K562 (cell line): ENCODE measurements at regions not wholly inside any gene's neighbourhood (a gene's known extent, or its start where the extent isn't known, plus 50 kb on each side); places are given as distances from the start of the nearest gene placed in this dataset.

Experiments used
- AFF4 ChIP-seq: sonication (generic); formaldehyde crosslinking; IDR thresholded peaks from 2 replicates; pipeline ENCODE4 v1.8.0; 2023; ENCODE audit warnings: mild to moderate bottlenecking, missing genetic modification reagents
- BACH1 ChIP-seq: fragments of 200-800 bp; sonication (Bioruptor generic); IDR thresholded peaks from 2 replicates; pipeline ENCODE4 v1.6.1; 2016; ENCODE audit warnings: missing genetic modification characterization, missing compliant biosample characterization
- BCOR ChIP-seq: fragments of 450-650 bp; IDR thresholded peaks from 2 replicates; pipeline ENCODE4 v1.6.1; 2016
- BDP1 ChIP-seq: IDR thresholded peaks from 3 replicates; pipeline ENCODE4 v1.6.1; 2011; ENCODE audit not compliant: insufficient read length, insufficient read depth
- CBFA2T2 ChIP-seq: fragments of 450-650 bp; conservative IDR thresholded peaks from 2 replicates; pipeline ENCODE4 v1.6.1; 2017; ENCODE audit warnings: mild to moderate bottlenecking
- FOXM1 ChIP-seq, 2 experiments: fragments of 450-650 bp in 1 of 2; sonication (generic) in 1 of 2; formaldehyde crosslinking in 1 of 2; IDR thresholded peaks; 2 replicates each; pipeline versions ENCODE4 v1.6.1 to v1.9.0; 2017 to 2022; ENCODE audit warnings: low read depth in 2 of 2, mild to moderate bottlenecking in 2 of 2, missing genetic modification reagents in 1 of 2, moderate library complexity in 1 of 2
- GABPB2 ChIP-seq: fragments of 250-450 bp; sonication (Bioruptor Pico); conservative IDR thresholded peaks from 2 replicates; pipeline ENCODE4 v1.5.1; 2021; ENCODE audit warnings: mild to moderate bottlenecking
- HMG20B ChIP-seq: fragments of 250-450 bp; sonication (Bioruptor Pico); IDR thresholded peaks from 2 replicates; pipeline ENCODE4 v1.5.0; 2021; ENCODE audit warnings: mild to moderate bottlenecking
- MAFG ChIP-seq: fragments of 450-650 bp; conservative IDR thresholded peaks from 2 replicates; pipeline ENCODE4 v1.6.1; 2016; ENCODE audit warnings: missing genetic modification characterization, missing compliant biosample characterization
- MLLT1 ChIP-seq, 2 experiments: fragments of 450-650 bp; IDR thresholded peaks; 2 replicates each; pipeline ENCODE4 v1.6.1; 2016
- PHB2 ChIP-seq: fragments of 450-650 bp; IDR thresholded peaks from 2 replicates; pipeline ENCODE4 v1.6.1; 2017; ENCODE audit warnings: low read depth
- SIRT6 ChIP-seq: IDR thresholded peaks from one replicate; pipeline ENCODE4 v1.6.1; 2012; ENCODE audit warnings: low read depth, mild to moderate bottlenecking, control low read depth, inconsistent platforms, low read length, moderate library complexity
- TFAM ChIP-seq: fragments of 250-450 bp; sonication (Bioruptor Pico); conservative IDR thresholded peaks from 2 replicates; pipeline ENCODE4 v1.5.0; 2021; ENCODE audit warnings: mild to moderate bottlenecking, moderate library complexity
- THRB ChIP-seq: fragments of 450-650 bp; formaldehyde crosslinking; conservative IDR thresholded peaks from 2 replicates; pipeline ENCODE4 v1.4.0; 2022; ENCODE audit warnings: mild to moderate bottlenecking, missing genetic modification characterization
- TSC22D4 ChIP-seq: fragments of 450-650 bp; IDR thresholded peaks from 2 replicates; pipeline ENCODE4 v1.6.1; 2016; ENCODE audit warnings: missing genetic modification characterization, missing biosample characterization, control low read depth
- USF1 ChIP-seq: sonication (generic); formaldehyde crosslinking; IDR thresholded peaks from 2 replicates; pipeline ENCODE4 v1.9.0; 2022; ENCODE audit warnings: mild to moderate bottlenecking, missing genetic modification reagents
- ZNF512 ChIP-seq: IDR thresholded peaks from 2 replicates; pipeline ENCODE4 v1.6.1; 2016; ENCODE audit warnings: missing genetic modification characterization, missing compliant biosample characterization

- TF ChIP-seq MLLT1 (IDR thresholded peaks at IDR 0.05) (no peak), TSC22D4 (tag) (no peak), MAFG (no peak), ZNF512 (tag) (no peak), BCOR (no peak), USF1 (CRISPR knock-in tag) (no peak), PHB2 (peak; percentile 48; the same call in 1 of the 2 replicates), CBFA2T2 (peak; percentile 93), THRB (CRISPR knock-in tag) (no peak), BACH1 (tag) (no peak), HMG20B (CRISPR knock-in tag) (no peak), TFAM (no peak), BDP1 (no peak), SIRT6 (no peak), FOXM1 (IDR thresholded peaks at IDR 0.05; ENCODE audit: low read depth) (peak; percentile 66), FOXM1 (CRISPR knock-in tag; IDR thresholded peaks at IDR 0.05; ENCODE audit: low read depth) (no peak), GABPB2 (CRISPR knock-in tag) (no peak), AFF4 (no peak)
These were observed 89.5 kb upstream of the ETV3 start (continued) for GRCh38 chr1:157227700-157228099.
